H1 (cell line): ENCODE measurements at regions not wholly inside any gene's neighbourhood (a gene's known extent, or its start where the extent isn't known, plus 50 kb on each side); places are given as distances from the start of the nearest gene placed in this dataset.

Source experiments
- CTCF ChIA-PET: fragments of 300-600 bp; sonication (Branson Sonifier 250); formaldehyde crosslinking; loops from one replicate; lab custom pipeline; 2021; ENCODE audit not compliant: partially characterized antibody; lab: Charles Lee
- POLR2A ChIA-PET: fragments of 300-600 bp; sonication (Branson Sonifier 250); formaldehyde crosslinking; loops from one replicate; lab custom pipeline; 2021; ENCODE audit warnings: inconsistent platforms; ENCODE audit not compliant: partially characterized antibody; lab: Charles Lee
- DNase-seq, 2 experiments: peaks; one replicate each; pipeline versions ENCODE4 v3.0.0 to v3.0.0-alpha.2; 2010 to 2022; ENCODE audit warnings: low spot score in 2 of 2, low read depth in 1 of 2, mixed read lengths in 1 of 2
- FAIRE-seq: peaks from 2 replicates; lab custom pipeline; 2011; peaks lifted over from hg19 to GRCh38; lab: Jason Lieb, UNC
- H2AFZ ChIP-seq: 2 replicates; pipeline ENCODE4 v1.8.1; 2012; ENCODE audit warnings: low read length, inconsistent platforms
- H2AK5ac ChIP-seq: 2 replicates; pipeline ENCODE4 v1.6.1; 2013; ENCODE audit warnings: low read depth, low read length
- H2BK120ac ChIP-seq: replicated peaks from 2 replicates; pipeline ENCODE3; 2013; ENCODE audit warnings: low read depth, low read length, inconsistent platforms
- H2BK12ac ChIP-seq: 2 replicates; pipeline ENCODE4 v1.6.1; 2013; ENCODE audit warnings: low read depth, low read length
- H2BK15ac ChIP-seq: 2 replicates; pipeline ENCODE4 v1.6.1; 2013; ENCODE audit warnings: low read length
- H2BK20ac ChIP-seq: 2 replicates; pipeline ENCODE4 v1.6.1; 2013; ENCODE audit warnings: low read length
- H2BK5ac ChIP-seq: 2 replicates; pipeline ENCODE4 v1.6.1; 2013; ENCODE audit warnings: low read depth, low read length
- H3K14ac ChIP-seq: 2 replicates; pipeline ENCODE4 v1.6.1; 2013; ENCODE audit warnings: inconsistent platforms; ENCODE audit not compliant: insufficient read length
- H3K18ac ChIP-seq: 2 replicates; pipeline ENCODE4 v1.6.1; 2013; ENCODE audit warnings: low read length; ENCODE audit errors: extremely low read depth
- H3K23ac ChIP-seq: 2 replicates; pipeline ENCODE4 v1.6.1; 2013; ENCODE audit warnings: inconsistent platforms; ENCODE audit not compliant: insufficient read length
- H3K23me2 ChIP-seq: 2 replicates; pipeline ENCODE4 v1.6.1; 2013; ENCODE audit warnings: low read depth, low read length
- H3K27ac ChIP-seq: 2 replicates; pipeline ENCODE4 v1.6.1; 2011; ENCODE audit warnings: low read depth, low read length, inconsistent platforms
- H3K27me3 ChIP-seq, 4 experiments: replicated peaks in 1 of 4; 1 replicate in 1 of 4; 2 replicates in 3 of 4; pipeline versions ENCODE4 v1.6.1 to v1.8.1; 2011 to 2013; ENCODE audit warnings: low read length in 3 of 4, mild to moderate bottlenecking in 3 of 4, inconsistent platforms in 2 of 4, mixed read lengths in 2 of 4, moderate library complexity in 1 of 4; ENCODE audit not compliant: control insufficient read depth in 3 of 4, insufficient read depth in 3 of 4; ENCODE audit errors: extremely low read depth in 1 of 4
- H3K36me3 ChIP-seq, 4 experiments: 2 replicates each; pipeline versions ENCODE4 v1.6.1 to v1.8.1; 2011 to 2013; ENCODE audit warnings: mild to moderate bottlenecking in 4 of 4, low read length in 3 of 4, moderate library complexity in 2 of 4, control low read depth in 1 of 4, inconsistent platforms in 1 of 4; ENCODE audit not compliant: insufficient read depth in 4 of 4, control insufficient read depth in 2 of 4
- H3K4ac ChIP-seq: replicated peaks from 2 replicates; pipeline ENCODE3; 2013; ENCODE audit warnings: low read length, low read depth, mixed read lengths, inconsistent platforms; ENCODE audit not compliant: insufficient read length
- H3K4me1 ChIP-seq, 4 experiments: replicated peaks in 1 of 4; 1 replicate in 1 of 4; 2 replicates in 3 of 4; pipeline versions ENCODE4 v1.6.1 to v1.8.1; 2011 to 2013; ENCODE audit warnings: low read length in 3 of 4, inconsistent platforms in 2 of 4, mixed read lengths in 1 of 4; ENCODE audit not compliant: insufficient read depth in 4 of 4, control insufficient read depth in 3 of 4
- H3K4me2 ChIP-seq, 2 experiments: 2 replicates each; pipeline versions ENCODE4 v1.6.1 to v1.8.1; 2011 to 2013; ENCODE audit warnings: low read depth in 2 of 2, low read length in 2 of 2, control low read depth in 1 of 2, inconsistent platforms in 1 of 2, mild to moderate bottlenecking in 1 of 2; ENCODE audit not compliant: insufficient read depth in 1 of 2
- H3K4me3 ChIP-seq, 4 experiments: fragments of 200-600, 300-600 bp in 1 of 4; sonication (generic), shearing (Covaris generic), sonication (Bioruptor Twin) in 1 of 4; 2 replicates each; pipeline versions ENCODE4 v1.5.1 to v1.8.1; 2011 to 2016; ENCODE audit warnings: low read length in 4 of 4, low read depth in 3 of 4, control low read depth in 2 of 4, inconsistent platforms in 2 of 4, mild to moderate bottlenecking in 2 of 4, mixed read lengths in 1 of 4, moderate library complexity in 1 of 4; ENCODE audit not compliant: insufficient read depth in 2 of 4; ENCODE audit errors: extremely low read depth in 1 of 4
- H3K56ac ChIP-seq: replicated peaks from 2 replicates; pipeline ENCODE3; 2013; ENCODE audit warnings: low read depth, mild to moderate bottlenecking, mixed read lengths, low read length, inconsistent platforms; ENCODE audit not compliant: insufficient read length
- H3K79me1 ChIP-seq: 2 replicates; pipeline ENCODE4 v1.6.1; 2013; ENCODE audit warnings: low read depth, low read length, control low read depth
- H3K79me2 ChIP-seq, 2 experiments: 2 replicates each; pipeline versions ENCODE4 v1.6.1 to v1.8.1; 2012 to 2013; ENCODE audit warnings: low read length in 2 of 2, mild to moderate bottlenecking in 2 of 2, inconsistent platforms in 1 of 2; ENCODE audit not compliant: insufficient read depth in 2 of 2, control insufficient read depth in 1 of 2
- H3K9ac ChIP-seq, 4 experiments: replicated peaks in 1 of 4; 1 replicate in 1 of 4; 2 replicates in 3 of 4; pipeline versions ENCODE4 v1.6.1 to v1.8.1; 2011 to 2013; ENCODE audit warnings: low read depth in 3 of 4, low read length in 3 of 4, control low read depth in 2 of 4, mild to moderate bottlenecking in 2 of 4, moderate library complexity in 2 of 4, inconsistent platforms in 1 of 4; ENCODE audit errors: extremely low read depth in 1 of 4
- H3K9me3 ChIP-seq, 2 experiments: 2 replicates each; pipeline versions ENCODE4 v1.6.1 to v1.8.1; 2012 to 2013; ENCODE audit warnings: mild to moderate bottlenecking in 2 of 2, moderate library complexity in 2 of 2, control low read depth in 1 of 2, inconsistent platforms in 1 of 2, low read depth in 1 of 2, low read length in 1 of 2, mixed read lengths in 1 of 2; ENCODE audit not compliant: insufficient read depth in 2 of 2
- H4K20me1 ChIP-seq, 2 experiments: replicated peaks in 1 of 2; 2 replicates each; pipeline versions ENCODE3 to v1.8.1; 2011 to 2013; ENCODE audit warnings: inconsistent platforms in 2 of 2, low read length in 2 of 2, mild to moderate bottlenecking in 1 of 2; ENCODE audit not compliant: insufficient read depth in 2 of 2, control insufficient read depth in 1 of 2
- H4K5ac ChIP-seq: 2 replicates; pipeline ENCODE4 v1.6.1; 2013; ENCODE audit warnings: low read length, low read depth, mixed read lengths, inconsistent platforms; ENCODE audit not compliant: insufficient read length
- H4K8ac ChIP-seq: 2 replicates; pipeline ENCODE4 v1.8.0; 2013; ENCODE audit warnings: mild to moderate bottlenecking, moderate library complexity, low read length, inconsistent platforms; ENCODE audit not compliant: insufficient read depth; ENCODE audit errors: extremely low read depth
- H4K91ac ChIP-seq: replicated peaks from 2 replicates; pipeline ENCODE3; 2013; ENCODE audit warnings: low read length, mixed read lengths, inconsistent platforms; ENCODE audit not compliant: insufficient read length
- BCL11A ChIP-seq, 2 experiments: IDR thresholded peaks; one replicate each; pipeline ENCODE4 v1.6.1; 2011; ENCODE audit warnings: low read depth in 2 of 2, low read length in 2 of 2, mild to moderate bottlenecking in 2 of 2
- CHD1 ChIP-seq: IDR thresholded peaks from 2 replicates; pipeline ENCODE4 v1.6.1; 2012; ENCODE audit warnings: low read depth, low read length, improper control_type of control experiment
- E2F6 ChIP-seq: IDR thresholded peaks from 2 replicates; pipeline ENCODE4 v1.6.1; 2012; ENCODE audit warnings: inconsistent platforms
- EZH2 ChIP-seq: fragments of 200-600 bp; sonication (generic); IDR thresholded peaks from 2 replicates; pipeline ENCODE4 v1.7.1; 2012; ENCODE audit warnings: low read depth, mild to moderate bottlenecking, moderate library complexity, low read length, inconsistent platforms; ENCODE audit not compliant: severe bottlenecking
- NANOG ChIP-seq: IDR thresholded peaks from 2 replicates; pipeline ENCODE4 v1.6.1; 2011; ENCODE audit warnings: low read length, low read depth, mild to moderate bottlenecking, inconsistent platforms; ENCODE audit not compliant: insufficient read depth, poor library complexity, severe bottlenecking
- NRF1 ChIP-seq: IDR thresholded peaks from 2 replicates; pipeline ENCODE4 v1.6.1; 2011; ENCODE audit warnings: mild to moderate bottlenecking, low read depth, low read length, improper control_type of control experiment
- POLR2A ChIP-seq, 2 experiments: IDR thresholded peaks; 1 replicate in 1 of 2; 2 replicates in 1 of 2; pipeline ENCODE4 v1.6.1; 2011; ENCODE audit warnings: low read depth in 2 of 2, low read length in 2 of 2, mild to moderate bottlenecking in 2 of 2; ENCODE audit errors: control extremely low read depth in 1 of 2
- POLR2AphosphoS5 ChIP-seq: IDR thresholded peaks from 2 replicates; pipeline ENCODE4 v1.6.1; 2011; ENCODE audit warnings: low read depth, low read length
- TAF7 ChIP-seq: optimal IDR thresholded peaks from 2 replicates; pipeline ENCODE3; 2011; ENCODE audit warnings: low read depth, mild to moderate bottlenecking, inconsistent platforms, low read length, moderate library complexity, borderline replicate concordance
- ZNF274 ChIP-seq: IDR thresholded peaks from 2 replicates; pipeline ENCODE4 v1.7.0; 2012; ENCODE audit warnings: low read length, borderline replicate concordance; ENCODE audit errors: extremely low read depth
- WGBS, 2 experiments: shearing (Covaris generic) in 1 of 2; methylation state at CpG; one replicate each; pipeline versions ENCODE4 v1.1.6 to v1.1.7; 2013 to 2015; ENCODE audit warnings: low lambda C conversion rate in 2 of 2, mixed read lengths in 2 of 2, inconsistent platforms in 1 of 2, low coverage in 1 of 2, missing lambda C conversion rate in 1 of 2; ENCODE audit not compliant: insufficient replicate concordance in 2 of 2, insufficient coverage in 1 of 2, insufficient read length in 1 of 2; ENCODE audit errors: extremely low coverage in 1 of 2, missing lambda C conversion rate in 1 of 2; 5-methylcytosine and 5-hydroxymethylcytosine counted together
- TF ChIP-seq, protein P1 (sequence below): IDR thresholded peaks from 2 replicates; pipeline ENCODE4 v1.6.1; 2012; ENCODE audit warnings: inconsistent platforms

DNA sequence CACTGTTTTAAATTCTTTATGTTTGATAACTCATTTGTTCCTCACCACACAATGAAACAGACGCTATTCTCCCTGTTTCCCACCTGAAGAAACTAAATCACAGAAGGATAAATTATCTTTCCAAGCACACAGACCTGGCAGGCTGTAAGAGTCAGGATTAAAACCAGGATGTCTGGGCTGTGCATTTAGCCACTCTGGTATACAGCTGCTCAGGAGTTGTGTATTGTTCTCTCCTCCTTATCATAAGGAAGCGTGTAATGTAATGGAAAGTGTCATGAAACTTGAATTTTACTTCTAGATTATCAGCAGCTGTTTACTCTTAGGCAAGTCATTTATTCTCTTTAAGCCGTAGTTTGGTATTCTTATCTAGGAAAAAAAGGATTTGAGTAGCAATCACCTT, 154.8 kb upstream of the LRIG3 start:
- Histone ChIP-seq H3K14ac (no peak overlapping the region), H2BK5ac (no peak overlapping the region), H2BK120ac (no peak overlapping the region), H3K56ac (no peak overlapping the region), H2BK12ac (no peak overlapping the region), H3K23ac (no peak overlapping the region), H3K23me2 (no peaks in the 10 kb centered on the region), H3K79me2 (no peaks in the 10 kb centered on the region), H3K4me1 (no peaks in the 10 kb centered on the region), H3K9ac (no peak overlapping the region), H3K9me3 (no peaks in the 10 kb centered on the region), H3K4me3 (no peak overlapping the region), H4K91ac (no peak overlapping the region), H4K8ac (no peak overlapping the region), H3K18ac (no peak overlapping the region), H3K4me2 (no peak overlapping the region), H3K36me3 (no peaks in the 10 kb centered on the region), H3K79me1 (no peaks in the 10 kb centered on the region), H4K5ac (no peak overlapping the region), H4K20me1 (no peaks in the 10 kb centered on the region), H2BK20ac (no peak overlapping the region), H2BK15ac (no peak overlapping the region), H3K27ac (no peak overlapping the region), H2AFZ (no peak overlapping the region), H3K27me3 (no peaks in the 10 kb centered on the region), H2AK5ac (no peak overlapping the region), H3K4ac (no peak overlapping the region)
- ChIA-PET POLR2A (no interaction called here), CTCF (interaction anchor here (1.5 to 2.2 kb wide), 2 partner anchors 8 to 10 kb away, joined by 5 to 8 read pairs; no protein-coding TSS in a partner anchor)
- TF ChIP-seq E2F6 (no peak), NRF1 (no peak), TAF7 (no peak), NANOG (no peak), POLR2AphosphoS5 (no peak), POLR2A (IDR thresholded peaks at IDR 0.05; ENCODE audit: control extremely low read depth in 1 of 2, low read depth in 2 of 2, low read length in 2 of 2) (no peak), BCL11A (IDR thresholded peaks at IDR 0.05; ENCODE audit: low read depth in 2 of 2, low read length in 2 of 2) (no peak), CHD1 (no peak), EZH2 (no peak), ZNF274 (no peak)
- TF ChIP-seq, protein P1, sequence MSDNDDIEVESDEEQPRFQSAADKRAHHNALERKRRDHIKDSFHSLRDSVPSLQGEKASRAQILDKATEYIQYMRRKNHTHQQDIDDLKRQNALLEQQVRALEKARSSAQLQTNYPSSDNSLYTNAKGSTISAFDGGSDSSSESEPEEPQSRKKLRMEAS, result no peak
- FAIRE-seq (no peak), DNase-seq (no peak)
- WGBS, 2 experiments, result 95% methylated on average over 3 of the region's 3 CpGs; no CpG with 5 or more reads in 1 of the 2 experiments
